GM18868 (cell line): ENCODE measurements at regions not wholly inside any gene's neighbourhood (a gene's known extent, or its start where the extent isn't known, plus 50 kb on each side); places are given as distances from the start of the nearest gene placed in this dataset.

ENCODE experiments used
- ATAC-seq: cut with Tn5 transposase; IDR thresholded peaks from one replicate; pipeline ENCODE4 v1.9.1; 2021; ENCODE audit warnings: mild to moderate bottlenecking, moderate library complexity; ENCODE audit not compliant: unreplicated experiment

- no peak for ATAC-seq
Measured at GRCh38 chr4:186927624-186928023, 204.0 kb upstream of the FAT1 start.

- ATAC-seq: no peak
Measured at GRCh38 chr4:186930024-186930423, 206.4 kb upstream of the FAT1 start.

GRCh38 chr4:186931519-186931918 is 207.9 kb upstream of the FAT1 start:
- ATAC-seq: no peak

DNA sequence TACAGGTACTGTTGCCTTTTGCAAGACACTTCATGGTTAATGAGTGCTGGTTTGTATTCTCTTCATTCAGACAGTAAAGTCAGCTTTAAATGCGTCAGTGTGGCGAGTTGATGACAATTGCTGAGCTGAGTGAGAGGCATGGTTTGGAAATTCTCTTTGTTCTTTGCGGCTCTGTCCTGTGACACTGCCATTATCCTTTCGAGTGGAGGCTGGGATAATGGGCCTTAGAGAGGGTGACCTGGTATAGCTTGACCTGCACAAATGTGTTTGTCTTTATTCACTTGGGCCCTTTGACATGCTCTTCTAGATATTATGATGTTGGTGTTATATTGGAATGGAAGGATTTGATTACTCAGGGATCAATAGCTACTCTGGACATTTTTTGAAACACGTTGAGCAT is 208.5 kb upstream of the FAT1 start:
- no peak for ATAC-seq

DNA sequence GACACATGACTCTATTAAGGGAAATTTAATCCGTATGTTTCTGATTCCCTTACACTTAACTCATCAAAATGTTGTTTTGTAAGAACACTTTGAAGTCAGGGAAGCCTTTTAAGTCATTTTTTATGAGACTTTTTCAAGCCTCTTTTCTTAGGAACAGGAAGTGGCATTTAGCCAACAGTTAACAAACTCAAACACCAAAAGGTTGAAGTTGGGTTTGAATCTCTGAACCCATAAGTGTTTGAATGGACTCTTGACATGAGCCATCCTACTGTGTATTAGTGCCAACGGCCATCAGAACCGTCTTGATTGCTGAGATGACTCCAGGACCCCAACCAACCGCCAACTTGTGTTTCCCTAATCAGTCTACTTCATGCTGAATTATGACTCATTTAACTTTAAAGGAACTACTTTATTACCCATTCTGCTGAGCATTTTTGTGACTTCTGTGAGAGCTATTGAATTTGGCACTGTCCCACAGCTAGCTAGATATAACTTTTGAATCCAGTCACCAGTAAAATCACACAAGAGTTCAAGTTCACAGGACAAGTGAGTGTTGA is 209.1 kb upstream of the FAT1 start:
- no peak for ATAC-seq

DNA sequence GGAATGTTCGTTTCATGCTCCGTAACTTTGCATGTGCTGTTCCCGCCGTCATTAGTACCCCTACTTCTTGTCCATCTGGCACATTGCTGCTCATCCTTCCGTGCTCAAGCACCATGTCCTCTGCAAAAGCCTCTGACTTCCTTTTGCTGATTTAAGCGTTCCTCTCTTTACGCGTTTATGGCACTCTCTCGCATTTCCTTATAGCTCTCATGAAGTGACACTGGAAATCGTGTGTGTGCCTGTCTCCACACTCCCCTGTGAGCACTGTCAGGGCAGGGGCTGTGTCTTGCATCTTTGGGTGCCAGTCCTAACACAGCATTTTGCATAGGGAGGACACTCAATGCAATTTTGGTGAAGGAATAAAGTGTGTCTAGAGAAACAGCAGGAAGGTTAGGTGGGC is 210.6 kb upstream of the FAT1 start:
- no peak for ATAC-seq

DNA sequence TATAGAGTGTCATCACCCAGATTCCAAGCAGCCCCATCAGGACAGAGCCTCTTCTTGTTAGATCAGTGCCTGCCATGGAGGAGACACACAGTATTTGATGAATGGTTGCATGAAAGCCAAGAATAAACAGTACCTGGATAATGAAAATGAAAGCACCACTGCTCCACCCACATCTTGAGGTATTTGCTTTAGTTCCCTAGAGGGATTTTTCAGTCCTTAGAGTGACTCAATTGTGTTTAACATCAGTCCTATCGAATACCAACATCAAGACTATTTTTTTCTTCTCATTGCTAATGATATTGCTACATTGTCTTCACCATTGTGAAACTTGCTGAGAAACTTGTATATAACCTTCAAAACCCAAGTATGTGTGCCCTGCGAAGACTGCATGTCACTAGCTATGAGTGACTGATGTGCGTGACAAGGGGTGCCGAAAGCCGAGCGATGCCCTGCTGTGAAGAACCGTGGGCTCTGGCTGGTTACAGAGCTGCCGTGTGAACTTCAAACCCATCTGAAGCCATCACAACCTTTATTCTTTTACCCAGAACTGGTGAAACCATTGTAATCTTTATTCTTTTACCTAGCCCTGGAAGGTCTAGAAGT is 211.3 kb upstream of the FAT1 start:
- ATAC-seq: no peak

- no peak for ATAC-seq
Measured at GRCh38 chr4:186935901-186936300, 212.2 kb upstream of the FAT1 start.

- ATAC-seq: no peak
Measured at GRCh38 chr4:186936496-186937375, 213.1 kb upstream of the FAT1 start.

DNA sequence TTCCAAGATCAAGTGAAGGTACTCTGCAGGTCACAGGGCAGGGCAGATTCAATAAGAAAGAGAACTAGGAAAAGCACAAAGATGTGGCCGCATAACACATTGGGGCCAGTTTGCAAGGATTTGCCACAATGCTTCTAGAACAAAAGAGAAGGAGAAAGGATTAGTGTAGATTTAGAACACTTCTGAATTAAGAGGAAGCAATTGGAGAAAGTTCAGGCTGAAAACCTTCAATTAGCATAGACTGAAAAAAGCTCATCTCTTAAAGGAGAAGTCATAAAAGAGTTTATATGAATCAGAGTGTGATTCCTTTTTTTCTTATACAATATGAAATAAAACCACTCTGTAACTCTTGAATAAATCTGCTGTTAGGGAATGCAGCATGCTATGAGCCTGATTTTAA is 215.6 kb upstream of the FAT1 start:
- ATAC-seq: no peak

DNA sequence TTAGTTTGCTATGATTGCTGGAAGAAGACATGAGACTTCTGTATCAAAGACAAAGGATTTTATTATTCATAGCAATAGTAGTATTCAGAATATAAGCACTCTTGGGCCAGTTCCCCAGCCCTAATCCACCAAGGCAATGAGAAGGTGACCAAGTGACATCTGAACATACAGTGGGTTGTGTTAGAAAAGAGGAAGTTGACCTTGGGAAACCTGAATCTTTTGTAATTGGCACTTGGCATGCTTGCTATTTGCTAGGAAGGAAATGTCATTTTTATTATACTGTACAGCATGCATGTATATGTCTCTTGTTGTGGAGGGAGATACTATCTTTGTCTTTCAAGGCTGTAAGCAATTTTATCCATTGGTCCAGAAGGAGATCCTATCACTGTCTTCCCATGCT is 216.1 kb upstream of the FAT1 start:
- no peak for ATAC-seq

- no peak for ATAC-seq
Measured at GRCh38 chr4:186940476-186940875, 216.8 kb upstream of the FAT1 start.

GRCh38 chr4:186942758-186943377 is 219.2 kb upstream of the FAT1 start:
- no peak for ATAC-seq

GRCh38 chr4:186943411-186943810 is 219.8 kb upstream of the FAT1 start:
- ATAC-seq: no peak

GRCh38 chr4:186946136-186946535 is 222.5 kb upstream of the FAT1 start:
- ATAC-seq: no peak

DNA sequence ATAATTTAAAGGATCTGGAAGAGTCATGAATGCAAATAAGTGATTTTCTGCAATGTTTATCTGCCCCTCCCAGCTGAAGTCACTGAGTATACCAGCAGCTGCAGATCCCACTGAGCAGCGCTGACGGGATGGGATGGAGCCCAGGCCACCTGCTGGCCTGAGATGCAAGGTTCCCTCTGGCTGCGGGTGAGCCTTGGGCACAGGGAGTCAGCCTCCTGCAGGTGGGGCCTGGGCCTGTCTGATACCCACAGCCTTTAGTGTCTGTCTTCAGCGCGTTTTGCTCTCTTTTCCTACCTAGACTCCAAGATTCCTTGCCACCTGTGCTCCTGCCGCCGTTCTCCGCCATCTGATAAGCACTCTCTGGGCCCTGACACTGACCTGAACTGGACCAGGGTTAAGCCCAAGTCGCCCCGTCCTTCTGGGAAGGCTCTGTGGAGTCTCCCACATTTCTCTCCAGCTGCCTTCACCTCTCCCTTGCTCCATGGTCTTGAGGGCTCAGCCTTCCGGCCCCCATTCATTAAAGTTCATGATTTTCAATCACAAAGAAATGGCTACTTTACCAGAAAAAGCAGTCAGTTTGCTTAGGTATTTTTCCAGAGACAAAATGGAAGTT is 223.1 kb upstream of the FAT1 start:
- ATAC-seq: no peak

DNA sequence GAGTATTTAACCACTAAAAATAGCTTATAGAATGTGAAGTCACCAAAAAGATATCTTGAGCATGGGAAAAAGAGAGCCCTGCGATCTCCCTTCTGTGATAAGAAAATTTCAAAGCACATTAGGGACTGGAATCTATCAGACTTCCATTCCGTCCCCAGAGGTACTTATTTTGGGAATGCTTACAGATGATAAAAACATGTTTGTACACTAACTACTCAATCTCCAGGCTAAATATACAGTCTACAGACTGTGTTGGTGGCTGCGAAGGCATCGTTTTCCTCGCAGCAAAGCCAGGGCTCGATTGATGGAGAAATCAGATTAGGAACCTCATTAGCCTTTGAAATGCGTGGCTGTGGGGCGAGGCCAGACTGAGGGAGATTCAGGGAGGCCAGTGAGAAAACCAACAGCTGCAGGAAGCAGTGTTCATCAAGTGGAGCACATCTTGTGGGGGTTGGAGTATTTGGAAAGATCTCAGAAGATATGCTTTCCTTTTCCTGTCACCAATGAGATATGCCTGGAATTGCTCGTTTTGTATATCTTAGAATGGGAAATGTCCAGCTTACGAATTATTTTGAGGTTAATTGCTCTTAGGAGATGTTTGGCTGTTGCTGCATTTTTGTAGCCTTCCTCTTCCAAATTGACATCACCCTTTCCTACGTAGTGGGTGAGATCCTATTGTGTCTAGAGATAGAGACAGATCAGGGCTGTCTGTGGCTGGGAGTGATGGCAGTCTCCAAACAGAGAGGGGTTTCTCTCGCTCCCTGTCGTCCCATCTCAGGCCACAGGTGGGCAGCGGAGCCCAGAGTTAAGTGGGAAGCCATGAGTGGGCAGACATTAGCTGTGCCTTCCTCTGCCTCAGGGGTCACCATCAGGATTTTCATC is 224.9 kb upstream of the FAT1 start:
- no peak for ATAC-seq

- no peak for ATAC-seq
Measured at GRCh38 chr4:186949847-186950246, 226.2 kb upstream of the FAT1 start.

DNA sequence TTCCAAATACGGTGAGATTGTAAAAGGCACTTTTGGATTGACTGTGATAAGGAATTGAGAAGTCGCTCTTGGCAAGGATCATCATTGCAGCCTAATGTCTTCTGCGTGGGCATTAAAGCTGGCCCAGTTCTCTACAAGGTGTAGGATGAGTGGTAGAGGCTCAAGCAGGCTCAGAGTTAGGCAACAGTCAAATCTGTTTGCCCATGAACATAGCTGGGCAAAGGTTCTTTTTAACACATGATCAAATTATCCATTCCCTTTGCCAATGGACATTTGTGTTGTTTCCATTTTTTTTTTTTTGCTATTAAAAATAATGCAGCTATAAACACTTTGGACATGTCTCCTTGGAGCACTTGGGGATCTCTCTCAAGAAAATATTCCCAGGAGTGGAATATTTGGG is 229.1 kb upstream of the FAT1 start:
- ATAC-seq: no peak

GRCh38 chr4:186953599-186954260 is 230.1 kb upstream of the FAT1 start:
- ATAC-seq: no peak
